ENCODE measurements at regions not wholly inside any gene's neighbourhood (a gene's known extent, or its start where the extent isn't known, plus 50 kb on each side); places are given as distances from the start of the nearest gene placed in this dataset.

- no peak for DNase-seq
Observed at GRCh38 chr9:78510035-78510434, 213.1 kb downstream of the PSAT1 start.

DNA sequence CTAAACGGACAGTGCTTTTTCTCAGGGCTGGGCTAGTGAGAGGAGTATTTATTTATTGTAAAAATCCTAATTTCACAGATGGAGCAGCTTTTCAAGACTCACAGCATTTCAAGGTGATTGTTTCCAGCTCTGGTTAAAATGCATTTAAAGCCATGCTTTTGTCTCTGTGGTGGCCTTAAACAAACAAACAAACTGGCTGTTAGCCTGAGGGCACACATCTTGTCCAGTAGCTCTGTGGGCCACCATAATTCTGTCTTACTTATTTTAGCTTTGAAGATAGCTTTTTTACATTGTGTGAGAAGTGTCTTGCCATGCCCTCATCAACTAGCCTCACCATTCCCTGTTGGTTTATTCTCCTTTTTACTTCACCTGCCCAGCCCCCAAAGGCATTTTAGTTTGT is 218.2 kb downstream of the PSAT1 start:
- DNase-seq: no peak

DNA sequence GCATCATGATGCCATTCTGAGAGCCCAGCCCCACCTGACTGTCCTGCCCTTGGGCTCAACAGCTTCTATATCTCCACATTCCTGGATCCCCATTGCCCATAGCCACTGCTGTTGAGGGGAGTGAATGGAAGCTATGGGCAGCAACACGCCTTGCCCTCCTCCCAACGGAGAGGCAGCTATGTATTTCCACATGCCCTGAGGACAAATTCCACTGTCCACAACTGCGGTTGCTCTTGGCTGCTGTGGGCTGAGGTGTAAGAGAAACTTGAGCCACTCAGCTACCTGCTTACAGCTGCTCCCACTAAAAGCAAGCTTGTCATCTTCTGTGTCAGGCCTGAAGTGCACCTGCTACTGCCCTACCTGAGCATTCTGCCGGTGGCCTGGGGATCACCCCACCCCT is 222.9 kb downstream of the PSAT1 start:
- no peak for DNase-seq

- DNase-seq: no peak
Observed at GRCh38 chr9:78521680-78522079, 224.8 kb downstream of the PSAT1 start.

- DNase-seq: no peak
Observed at GRCh38 chr9:78525986-78526560, 229.1 kb downstream of the PSAT1 start.

GRCh38 chr9:78533500-78533899 is 236.6 kb downstream of the PSAT1 start:
- DNase-seq: no peak

- DNase-seq: no peak
Observed at GRCh38 chr9:78539188-78539587, 242.3 kb downstream of the PSAT1 start.

GRCh38 chr9:78539904-78540303 is 243.0 kb downstream of the PSAT1 start:
- no peak for DNase-seq

DNA sequence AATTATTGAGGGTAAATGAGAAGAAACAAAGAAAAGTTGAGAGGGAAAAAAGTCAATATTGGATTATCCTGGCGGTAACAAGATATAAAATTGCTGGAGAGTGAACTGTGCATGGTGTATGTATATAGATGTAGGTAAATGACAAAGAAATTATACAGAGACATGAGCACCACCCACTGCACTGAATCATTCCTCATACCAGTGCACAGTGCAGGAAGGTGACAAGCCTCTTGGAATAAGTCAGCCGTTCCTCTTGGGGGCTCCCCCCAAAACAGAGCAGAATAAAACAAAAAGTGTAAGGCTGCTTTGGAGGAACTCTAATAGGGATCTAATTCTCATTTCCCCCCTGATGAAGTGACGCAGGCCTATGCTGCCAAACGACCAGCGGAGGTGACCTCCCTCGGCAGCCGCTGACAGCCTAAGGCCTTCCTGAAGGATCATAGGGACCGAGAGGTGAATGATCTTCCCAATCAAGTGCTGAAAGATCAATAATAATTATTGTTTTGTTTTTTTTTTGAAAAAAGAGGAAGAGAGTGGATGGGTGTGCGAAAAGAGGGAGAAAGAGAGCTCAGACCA is 245.0 kb downstream of the PSAT1 start:
- DNase-seq: no peak

DNA sequence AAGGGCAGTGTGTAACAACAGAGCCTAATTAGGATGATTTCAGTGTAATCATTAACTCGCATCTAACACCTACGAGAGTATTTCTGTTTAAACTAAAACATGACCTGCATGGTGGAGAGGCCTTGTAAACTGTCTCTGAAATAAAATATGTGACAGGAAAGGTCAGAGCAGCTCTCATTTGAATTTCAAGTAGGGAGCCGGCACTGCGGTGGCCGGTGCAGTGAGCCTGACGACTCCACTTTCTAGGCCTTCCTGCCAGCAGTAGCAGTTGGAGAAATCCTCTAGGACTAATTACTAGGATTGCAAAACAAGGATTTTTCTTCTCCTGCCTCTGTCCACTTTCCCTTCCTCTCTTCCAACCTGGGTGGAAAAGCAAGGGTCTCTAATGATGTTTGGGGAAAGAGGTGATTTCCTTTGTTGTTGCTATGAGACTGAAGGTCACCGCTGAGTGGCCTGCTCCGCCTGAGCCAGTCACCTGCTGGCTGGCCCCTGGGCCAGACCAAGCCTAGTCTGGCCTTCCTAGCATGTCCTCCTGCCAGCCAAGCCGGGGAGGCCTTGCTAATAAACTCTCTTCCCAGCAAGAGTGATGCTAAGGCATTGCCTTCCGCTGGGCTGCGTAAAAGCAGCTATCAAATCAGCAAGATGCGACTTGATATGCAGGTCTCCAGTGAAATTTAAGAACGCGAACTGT is 245.7 kb downstream of the PSAT1 start:
- no peak for DNase-seq

DNA sequence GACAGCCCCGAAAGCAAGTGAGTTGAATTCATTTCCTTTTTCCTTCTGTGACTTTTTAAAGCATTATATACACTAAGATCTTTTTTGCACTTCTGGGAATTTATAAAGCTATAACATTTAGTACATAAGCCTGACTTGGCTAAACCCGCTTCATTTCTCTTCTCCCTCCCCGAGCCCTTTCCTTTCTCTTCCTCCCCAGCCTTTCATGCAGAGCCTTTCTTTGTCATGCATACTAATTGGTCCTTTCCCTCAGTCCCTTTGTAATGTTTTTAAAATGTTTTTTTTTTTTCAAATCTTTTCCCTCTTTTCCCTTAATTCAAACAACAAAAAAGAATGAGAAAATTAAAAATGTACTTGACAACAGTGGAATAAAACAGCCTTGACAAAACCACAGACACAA is 246.4 kb downstream of the PSAT1 start:
- DNase-seq: no peak

GRCh38 chr9:78544230-78544629 is 247.3 kb downstream of the PSAT1 start:
- no peak for DNase-seq

GRCh38 chr9:78547831-78548230 is 250.9 kb downstream of the PSAT1 start:
- no peak for DNase-seq

GRCh38 chr9:78548670-78549069 is 251.7 kb downstream of the PSAT1 start:
- no peak for DNase-seq

DNA sequence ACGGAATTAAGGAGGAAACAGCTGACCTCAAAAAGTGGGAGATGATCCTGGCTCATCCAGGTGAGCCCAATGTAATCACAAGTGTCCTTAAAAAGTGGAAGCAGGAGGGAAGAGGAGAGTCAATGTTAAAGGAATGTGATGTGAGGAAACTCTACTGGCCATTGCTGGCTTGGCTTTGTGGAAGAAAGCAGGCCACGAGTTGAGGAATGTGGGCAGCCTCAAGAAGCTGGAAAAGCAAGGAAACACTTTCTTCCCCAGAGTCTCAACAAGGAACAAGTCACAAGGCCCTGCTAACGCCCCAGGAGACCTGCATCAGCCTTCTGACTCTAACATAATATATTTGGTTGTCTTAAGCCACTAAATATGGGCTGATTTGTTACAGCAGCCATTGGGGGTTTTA is 252.8 kb downstream of the PSAT1 start:
- DNase-seq: no peak

GRCh38 chr9:78552802-78553201 is 255.9 kb downstream of the PSAT1 start:
- DNase-seq: no peak

GRCh38 chr9:78557540-78557939 is 260.6 kb downstream of the PSAT1 start:
- no peak for DNase-seq

DNA sequence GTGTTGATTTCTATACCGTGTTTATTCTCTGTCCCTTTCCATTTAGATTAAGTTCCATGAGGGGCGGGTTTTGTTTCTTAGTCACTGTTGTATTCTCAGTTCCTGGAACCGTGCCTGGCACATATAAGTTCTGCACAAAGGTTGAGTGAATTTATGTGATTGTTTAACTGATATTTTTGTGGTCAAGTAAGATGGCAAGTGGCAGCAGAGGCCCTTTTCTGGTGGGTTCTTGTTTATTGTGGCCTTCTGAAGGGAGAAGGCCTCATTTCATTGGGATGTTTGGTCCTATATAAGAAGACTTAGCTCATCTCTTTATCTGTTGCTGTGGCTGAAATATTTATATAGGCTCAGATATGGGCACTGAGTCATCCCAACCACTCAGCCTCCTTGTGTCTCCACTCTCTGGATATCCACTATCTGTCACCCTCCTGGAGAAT is 262.5 kb downstream of the PSAT1 start:
- no peak for DNase-seq

DNA sequence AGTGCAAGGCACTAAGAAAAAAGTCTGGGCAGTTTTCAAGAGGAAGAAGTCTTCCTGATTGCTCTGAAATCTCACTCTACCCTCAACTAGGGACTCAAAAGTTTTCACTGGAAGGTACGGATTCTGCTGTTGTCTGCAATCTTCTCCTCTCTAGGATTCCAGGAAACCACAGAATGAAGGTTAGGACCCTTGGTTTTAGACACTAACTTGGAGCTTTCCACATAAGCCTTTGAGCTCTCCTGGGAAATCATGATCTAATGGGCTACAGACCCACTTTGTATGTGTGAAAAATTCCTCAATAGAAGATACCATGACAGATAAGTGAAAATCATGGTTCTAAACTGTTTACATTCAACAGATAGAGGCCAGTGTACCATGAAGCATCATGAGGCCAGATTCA is 265.1 kb downstream of the PSAT1 start:
- DNase-seq: no peak

GRCh38 chr9:78563269-78563668 is 266.3 kb downstream of the PSAT1 start:
- DNase-seq: no peak

DNA sequence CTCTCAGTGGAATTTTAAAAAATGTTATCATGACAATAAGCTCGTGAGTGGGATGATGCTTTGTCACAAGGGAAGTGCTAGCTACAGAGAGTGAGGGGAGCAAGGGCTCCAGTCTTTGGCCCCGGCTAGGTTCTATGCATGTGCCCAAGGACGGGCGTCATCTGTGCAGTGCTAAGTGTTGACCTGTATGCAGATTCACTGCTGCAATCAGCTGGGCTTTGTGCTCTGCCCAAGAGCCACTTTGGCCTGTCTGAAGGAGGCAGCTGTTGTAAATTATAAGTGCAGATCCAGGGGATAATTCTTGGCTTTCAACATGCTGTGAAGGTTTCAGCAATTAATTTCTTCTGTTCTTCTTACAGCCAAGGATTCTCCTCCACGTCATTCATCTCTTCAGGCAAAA is 268.6 kb downstream of the PSAT1 start:
- DNase-seq: no peak

DNA sequence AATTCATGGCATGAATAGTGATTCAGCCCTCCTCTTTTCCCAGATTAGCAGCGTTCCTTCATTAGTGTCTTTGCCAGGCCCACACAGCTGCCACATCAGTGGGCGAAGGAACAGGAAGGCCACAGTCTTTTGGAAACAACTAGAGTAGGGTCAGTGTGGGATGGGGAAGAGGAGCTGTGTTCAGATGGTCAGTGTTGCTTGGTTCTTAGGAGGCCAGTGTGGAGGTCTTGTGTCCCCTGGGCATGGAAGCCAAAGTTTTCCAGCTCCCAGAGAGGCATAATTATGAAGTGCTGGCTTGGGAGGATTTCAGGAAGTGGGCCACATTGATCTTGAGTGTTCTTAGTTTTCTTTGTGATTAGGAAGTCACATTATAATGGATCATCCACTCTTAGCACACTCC is 269.6 kb downstream of the PSAT1 start:
- no peak for DNase-seq

DNA sequence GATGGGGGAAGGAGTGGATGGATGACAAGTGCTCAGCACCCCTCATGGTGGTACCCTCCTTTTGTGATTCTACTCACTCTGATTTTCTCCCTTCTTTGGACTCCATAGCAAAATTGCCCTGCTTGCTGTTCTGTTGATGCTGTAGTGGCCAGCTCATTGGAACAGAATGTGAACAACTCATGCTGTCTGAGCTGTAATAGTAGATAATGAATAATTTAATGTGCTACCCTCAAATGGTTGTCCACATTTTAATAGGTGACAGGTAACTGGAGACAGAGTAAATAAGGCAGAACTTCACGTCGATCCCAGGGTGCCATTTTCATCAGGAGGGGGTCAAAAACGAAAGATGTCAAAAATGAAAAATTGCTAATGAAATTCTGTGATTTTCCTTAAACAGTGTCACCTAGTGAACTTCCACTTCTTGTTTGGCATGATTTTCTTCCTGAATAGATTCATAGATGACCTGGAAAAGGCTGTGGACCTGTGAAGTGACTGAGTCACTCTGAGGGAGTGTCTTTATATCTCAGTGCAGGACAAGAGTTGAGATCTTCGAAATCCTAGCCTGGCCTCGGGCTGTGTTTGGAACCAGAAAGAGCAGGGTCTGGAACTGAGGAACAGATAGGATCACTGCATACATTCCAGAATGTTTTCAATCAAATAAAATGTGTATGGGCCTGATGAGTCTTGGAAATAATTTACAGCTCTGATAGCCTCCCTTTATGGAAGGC is 270.2 kb downstream of the PSAT1 start:
- DNase-seq: no peak

- DNase-seq: no peak
Observed at GRCh38 chr9:78567693-78568092, 270.8 kb downstream of the PSAT1 start.
